T47D (cell line): ENCODE measurements at regions not wholly inside any gene's neighbourhood (a gene's known extent, or its start where the extent isn't known, plus 50 kb on each side); places are given as distances from the start of the nearest gene placed in this dataset.

Experiments used
- DNase-seq, 2 experiments: peaks; one replicate each; pipeline versions ENCODE4 v3.0.0 to v3.0.0-alpha.2; 2011 to 2012; ENCODE audit warnings: low read depth in 1 of 2, low spot score in 1 of 2
- JUND ChIP-seq: IDR thresholded peaks from 2 replicates; pipeline ENCODE4 v1.6.1; 2012; ENCODE audit warnings: low read depth
- in situ Hi-C: cut with HindIII; loops from 2 replicates; pipeline ENCODE4 v1.10.0; 2016; ENCODE audit warnings: low sequenced_read_pairs, low pct_unique_long_range_greater_than_20kb

GRCh38 chr20:24108581-24108980 is 120.0 kb upstream of the GGTLC1 start:
- no peak for TF ChIP-seq JUND
- in situ Hi-C loops, result no loop called here
- no peak for DNase-seq

- in situ Hi-C loops, result no loop called here
- DNase-seq, result peak in 1 of 2 experiments; percentile 25
- no peak for TF ChIP-seq JUND
These were observed 118.3 kb upstream of the GGTLC1 start for GRCh38 chr20:24106801-24107445.

- in situ Hi-C loops, result no loop called here
- peak; percentile 53; the same call in 1 of the 2 replicates for TF ChIP-seq JUND
- DNase-seq, result peak in 1 of 2 experiments; percentile 80
These were observed 117.7 kb upstream of the GGTLC1 start for GRCh38 chr20:24106150-24106800.

GRCh38 chr20:24102749-24103333 is 114.3 kb upstream of the GGTLC1 start:
- TF ChIP-seq JUND, result no peak
- in situ Hi-C loops, result no loop called here
- DNase-seq, result no peak

- in situ Hi-C loops, result no loop called here
- peak in 1 of 2 experiments; percentile 69 for DNase-seq
- no peak for TF ChIP-seq JUND
These were observed 113.7 kb upstream of the GGTLC1 start for GRCh38 chr20:24102290-24102689.

- DNase-seq, result peak in 1 of 2 experiments; percentile 82
- in situ Hi-C loops, result no loop called here
- TF ChIP-seq JUND, result no peak
These were observed 111.9 kb upstream of the GGTLC1 start for GRCh38 chr20:24100370-24101011.

- in situ Hi-C loops, result no loop called here
- DNase-seq, result no peak
These were observed 110.3 kb upstream of the GGTLC1 start for GRCh38 chr20:24098886-24099285.

GRCh38 chr20:24097506-24098245 is 109.1 kb upstream of the GGTLC1 start:
- no peak for TF ChIP-seq JUND
- in situ Hi-C loops, result no loop called here
- DNase-seq, result peak in 1 of 2 experiments; percentile 47

More at GRCh38 chr20:24098886-24099285, 110.3 kb upstream of the GGTLC1 start:
- no peak for TF ChIP-seq JUND

GRCh38 chr20:24096864-24097450 is 108.4 kb upstream of the GGTLC1 start:
- no peak for DNase-seq
- in situ Hi-C loops, result no loop called here
- TF ChIP-seq JUND, result no peak

GRCh38 chr20:24096264-24096663 is 107.7 kb upstream of the GGTLC1 start:
- no peak for DNase-seq
- in situ Hi-C loops, result no loop called here
- no peak for TF ChIP-seq JUND

GRCh38 chr20:24095756-24096155 is 107.2 kb upstream of the GGTLC1 start:
- DNase-seq, result peak in 1 of 2 experiments; percentile 67
- peak; percentile 42; the same call in 1 of the 2 replicates for TF ChIP-seq JUND
- in situ Hi-C loops, result no loop called here

- DNase-seq, result no peak
- in situ Hi-C loops, result no loop called here
- TF ChIP-seq JUND, result no peak
These were observed 106.7 kb upstream of the GGTLC1 start for GRCh38 chr20:24095303-24095702.
